B cell (primary cell): ENCODE measurements at regions not wholly inside any gene's neighbourhood (a gene's known extent, or its start where the extent isn't known, plus 50 kb on each side); places are given as distances from the start of the nearest gene placed in this dataset.

Experiments used
- CTCF ChIP-seq: fragments of 200-600 bp; IDR thresholded peaks from one replicate; pipeline ENCODE4 v1.8.0; 2022; ENCODE audit warnings: antibody characterized with exemption, mild to moderate bottlenecking
- EZH2 ChIP-seq: IDR thresholded peaks from 2 replicates; pipeline ENCODE4 v1.6.1; 2012; ENCODE audit warnings: borderline replicate concordance, low read depth, mild to moderate bottlenecking, moderate library complexity, low read length; ENCODE audit not compliant: insufficient read depth, poor library complexity, severe bottlenecking

- no peak for TF ChIP-seq EZH2
- TF ChIP-seq CTCF: no peak
Observed at GRCh38 chr17:34781571-34782108, 179.6 kb downstream of the CCT6B start.
